Left ventricle myocardium inferior (tissue), 1 donor: ENCODE measurements at regions not wholly inside any gene's neighbourhood (a gene's known extent, or its start where the extent isn't known, plus 50 kb on each side); places are given as distances from the start of the nearest gene placed in this dataset.

Experiments
- DNase-seq: peaks from one replicate; pipeline ENCODE4 v3.0.0-alpha.2; 2020
- H3K27ac ChIP-seq: fragments of 200-600 bp; replicated peaks from 2 replicates; pipeline ENCODE4 v1.8.0; 2021
- H3K27me3 ChIP-seq: fragments of 200-600 bp; 2 replicates; pipeline ENCODE4 v1.8.0; 2021; ENCODE audit warnings: low read depth
- H3K36me3 ChIP-seq: fragments of 200-600 bp; 2 replicates; pipeline ENCODE4 v1.8.0; 2021
- H3K4me1 ChIP-seq: fragments of 200-600 bp; 2 replicates; pipeline ENCODE4 v1.8.0; 2021
- H3K4me3 ChIP-seq: fragments of 200-600 bp; 2 replicates; pipeline ENCODE4 v1.8.0; 2021; ENCODE audit warnings: mild to moderate bottlenecking, moderate library complexity
- H3K9me3 ChIP-seq: fragments of 200-600 bp; replicated peaks from 2 replicates; pipeline ENCODE4 v1.8.0; 2021
- intact Hi-C: fragments of 100-400 bp; cut with micrococcal nuclease; formaldehyde crosslinking; loops from one replicate; pipeline ENCODE4 v1.11.0; 2022
- TF ChIP-seq, protein P1 (sequence below): fragments of 200-600 bp; IDR thresholded peaks from 2 replicates; pipeline ENCODE4 v1.8.0; 2021; ENCODE audit warnings: antibody characterized with exemption, mild to moderate bottlenecking, borderline replicate concordance
- donor health status: DM: no; HTN: yes; CAD: no; lungs with severe emphysema.

DNA sequence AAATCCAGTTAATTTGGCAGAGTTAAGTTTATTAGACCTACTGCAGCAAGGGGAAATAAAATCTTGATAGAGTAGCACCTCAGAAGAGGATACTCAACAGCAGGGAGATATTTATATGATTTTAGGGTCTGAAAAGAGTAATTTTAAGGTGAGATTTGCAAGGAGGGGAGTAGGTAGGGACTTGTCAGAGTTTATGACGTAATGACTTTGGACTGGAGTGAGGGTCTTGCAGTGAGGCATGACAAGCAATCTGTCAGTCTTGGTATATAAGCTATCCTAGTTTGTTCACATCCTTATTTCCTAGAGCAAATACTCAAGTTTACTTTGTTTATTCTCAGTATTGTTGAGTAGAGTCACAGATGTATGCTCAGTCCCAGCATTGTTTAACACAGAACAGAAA is 722.6 kb downstream of the TLE4 start:
- no peaks in the 10 kb centered on the region for H3K36me3 ChIP-seq
- DNase-seq, result no peak
- intact Hi-C loops, result no loop called here
- H3K27ac ChIP-seq, result no peak overlapping the region
- peaks cover 22% of the 10 kb centered on the region for H3K9me3 ChIP-seq
- no peaks in the 10 kb centered on the region for H3K27me3 ChIP-seq
- H3K4me1 ChIP-seq, result no peaks in the 10 kb centered on the region
- TF ChIP-seq, protein P1, sequence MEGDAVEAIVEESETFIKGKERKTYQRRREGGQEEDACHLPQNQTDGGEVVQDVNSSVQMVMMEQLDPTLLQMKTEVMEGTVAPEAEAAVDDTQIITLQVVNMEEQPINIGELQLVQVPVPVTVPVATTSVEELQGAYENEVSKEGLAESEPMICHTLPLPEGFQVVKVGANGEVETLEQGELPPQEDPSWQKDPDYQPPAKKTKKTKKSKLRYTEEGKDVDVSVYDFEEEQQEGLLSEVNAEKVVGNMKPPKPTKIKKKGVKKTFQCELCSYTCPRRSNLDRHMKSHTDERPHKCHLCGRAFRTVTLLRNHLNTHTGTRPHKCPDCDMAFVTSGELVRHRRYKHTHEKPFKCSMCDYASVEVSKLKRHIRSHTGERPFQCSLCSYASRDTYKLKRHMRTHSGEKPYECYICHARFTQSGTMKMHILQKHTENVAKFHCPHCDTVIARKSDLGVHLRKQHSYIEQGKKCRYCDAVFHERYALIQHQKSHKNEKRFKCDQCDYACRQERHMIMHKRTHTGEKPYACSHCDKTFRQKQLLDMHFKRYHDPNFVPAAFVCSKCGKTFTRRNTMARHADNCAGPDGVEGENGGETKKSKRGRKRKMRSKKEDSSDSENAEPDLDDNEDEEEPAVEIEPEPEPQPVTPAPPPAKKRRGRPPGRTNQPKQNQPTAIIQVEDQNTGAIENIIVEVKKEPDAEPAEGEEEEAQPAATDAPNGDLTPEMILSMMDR, result no peak
- no peak overlapping the region for H3K4me3 ChIP-seq

DNA sequence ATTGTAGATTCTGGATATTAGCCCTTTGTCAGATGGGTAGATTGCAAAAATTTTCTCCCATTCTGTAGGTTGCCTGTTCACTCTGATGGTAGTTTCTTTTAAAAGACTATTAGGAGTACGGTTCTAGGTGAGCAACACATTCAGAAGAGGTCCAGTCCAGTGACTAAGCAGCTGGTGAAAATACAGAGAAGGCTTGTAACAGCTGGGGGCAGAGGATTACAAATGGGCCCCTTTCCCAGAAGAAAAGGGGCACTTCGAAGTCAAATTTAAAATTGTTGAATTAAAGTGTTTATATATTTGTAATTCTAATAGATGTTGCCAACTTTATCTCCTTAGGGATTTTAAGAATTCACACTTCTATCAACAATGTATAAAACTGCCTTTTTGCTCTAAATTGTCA is 720.5 kb downstream of the TLE4 start:
- TF ChIP-seq, protein P1, result no peak
- no peak for DNase-seq
- Histone ChIP-seq H3K27me3 (no peaks in the 10 kb centered on the region), H3K4me3 (no peak overlapping the region), H3K36me3 (no peaks in the 10 kb centered on the region), H3K4me1 (no peaks in the 10 kb centered on the region), H3K9me3 (peaks cover 18% of the 10 kb centered on the region), H3K27ac (no peak overlapping the region)
- intact Hi-C loops, result no loop called here

DNA sequence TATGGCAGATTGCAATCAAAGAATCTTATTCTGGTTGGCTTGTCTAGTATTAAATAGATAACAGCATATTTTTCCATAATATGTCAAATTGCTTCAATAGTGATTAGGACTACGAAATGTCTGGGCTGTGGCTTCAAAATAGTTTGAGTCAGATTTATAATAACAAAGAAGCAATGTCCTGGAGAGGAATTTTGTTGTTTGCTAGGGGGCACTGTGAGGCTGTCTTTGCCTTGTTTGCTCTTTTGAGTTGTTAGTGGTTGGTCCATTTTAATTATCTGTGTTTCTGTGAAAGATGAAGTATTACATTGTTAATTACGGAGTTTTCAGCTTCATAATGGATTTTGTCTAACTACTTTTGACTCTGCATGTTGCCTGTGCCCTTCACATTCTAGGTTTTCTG is 713.6 kb downstream of the TLE4 start:
- H3K9me3 ChIP-seq, result peaks cover 9% of the 10 kb centered on the region
- TF ChIP-seq, protein P1, result peak; percentile 31
- no peaks in the 10 kb centered on the region for H3K36me3 ChIP-seq
- H3K4me1 ChIP-seq, result no peaks in the 10 kb centered on the region
- intact Hi-C loops, result no loop called here
- H3K27ac ChIP-seq, result no peak overlapping the region
- no peak for DNase-seq
- no peaks in the 10 kb centered on the region for H3K27me3 ChIP-seq
- H3K4me3 ChIP-seq, result no peak overlapping the region

DNA sequence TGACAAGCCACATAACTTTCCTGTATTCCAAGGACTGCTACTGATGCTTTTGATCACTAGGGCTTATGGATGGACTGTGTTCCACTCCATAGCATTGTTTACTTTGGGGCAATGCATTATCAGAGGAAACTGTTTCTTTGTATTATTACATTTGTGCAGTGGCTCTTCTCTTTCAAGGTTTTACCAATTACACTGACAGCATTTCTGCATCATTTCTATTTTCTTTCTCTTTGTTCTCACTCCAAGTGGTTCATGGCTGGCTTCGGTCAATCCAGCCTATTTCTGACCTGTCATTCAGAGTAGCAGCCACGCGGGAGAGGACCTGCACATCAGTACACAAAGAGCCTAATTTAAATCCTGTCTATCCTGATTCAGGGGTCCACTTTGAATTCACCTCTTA is 711.0 kb downstream of the TLE4 start:
- no peak for DNase-seq
- Histone ChIP-seq H3K27me3 (no peaks in the 10 kb centered on the region), H3K9me3 (peaks cover 9% of the 10 kb centered on the region), H3K27ac (no peak overlapping the region), H3K4me1 (no peaks in the 10 kb centered on the region), H3K36me3 (no peaks in the 10 kb centered on the region), H3K4me3 (no peak overlapping the region)
- intact Hi-C loops, result no loop called here
- TF ChIP-seq, protein P1, result no peak

DNA sequence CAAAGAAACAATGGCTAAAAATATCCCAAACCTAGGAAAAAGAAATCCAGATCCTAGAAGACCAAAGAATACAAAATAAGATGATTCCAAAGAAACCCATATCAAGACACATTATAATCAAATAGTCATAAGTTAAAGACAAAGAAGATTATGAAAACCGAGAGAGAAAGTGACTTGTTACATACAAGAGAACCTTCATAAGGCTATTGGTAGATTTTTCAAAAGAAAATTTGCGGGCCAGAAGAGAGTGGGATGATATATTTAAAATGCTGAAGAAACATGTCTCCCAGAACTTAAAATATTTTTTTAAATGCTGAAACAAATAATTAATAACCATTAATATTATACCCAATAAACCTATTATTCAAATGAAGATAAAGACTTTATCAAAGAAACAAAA is 687.3 kb downstream of the TLE4 start:
- intact Hi-C loops, result no loop called here
- Histone ChIP-seq H3K36me3 (no peaks in the 10 kb centered on the region), H3K4me1 (no peaks in the 10 kb centered on the region), H3K4me3 (no peak overlapping the region), H3K9me3 (peaks cover 75% of the 10 kb centered on the region), H3K27me3 (no peaks in the 10 kb centered on the region), H3K27ac (no peak overlapping the region)
- TF ChIP-seq, protein P1, result no peak
- DNase-seq, result no peak

DNA sequence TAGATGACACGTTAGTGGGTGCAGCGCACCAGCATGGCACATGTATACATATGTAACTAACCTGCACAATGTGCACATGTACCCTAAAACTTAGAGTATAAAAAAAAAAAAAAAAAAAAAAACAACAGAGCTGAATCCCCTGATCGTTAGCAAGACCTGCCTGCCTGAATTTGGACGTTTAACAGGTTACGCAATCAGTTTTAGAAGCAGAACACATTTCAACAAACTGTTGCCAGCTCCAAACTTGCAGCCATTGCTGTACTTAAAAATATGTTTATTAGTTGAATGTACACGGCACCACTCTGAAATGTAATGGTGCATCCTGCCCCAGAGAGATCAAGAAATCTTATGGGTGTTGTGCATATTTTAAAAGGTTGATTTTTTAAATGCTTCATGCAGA is 680.0 kb downstream of the TLE4 start:
- no peak for DNase-seq
- H3K9me3 ChIP-seq, result peaks cover 37% of the 10 kb centered on the region
- no peaks in the 10 kb centered on the region for H3K4me1 ChIP-seq
- no peak overlapping the region for H3K4me3 ChIP-seq
- H3K36me3 ChIP-seq, result no peaks in the 10 kb centered on the region
- H3K27ac ChIP-seq, result no peak overlapping the region
- TF ChIP-seq, protein P1, result no peak
- no peaks in the 10 kb centered on the region for H3K27me3 ChIP-seq
- intact Hi-C loops, result no loop called here
